ENCODE measurements at regions not wholly inside any gene's neighbourhood (a gene's known extent, or its start where the extent isn't known, plus 50 kb on each side); places are given as distances from the start of the nearest gene placed in this dataset.

DNA sequence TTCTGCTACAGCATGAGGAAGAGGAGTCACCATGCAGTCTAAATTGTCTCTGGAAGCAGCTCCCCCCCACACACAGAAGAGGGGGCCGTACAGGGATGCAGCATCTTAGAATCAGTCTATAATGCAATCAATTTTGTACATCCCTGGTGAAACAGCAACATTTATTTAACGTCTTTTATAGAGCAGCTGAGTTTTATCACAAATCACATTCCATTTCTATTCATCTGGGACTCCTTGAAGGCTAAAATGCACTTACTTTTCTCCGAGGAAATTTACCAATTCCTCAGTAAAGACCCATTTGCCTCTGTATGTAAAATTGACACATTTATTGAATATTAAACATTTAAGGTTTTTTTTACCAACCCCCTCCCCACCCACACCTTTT is 193.9 kb downstream of the PHETA1 start:
- DNase-seq (ENCODE audit: low read depth) = no peak

DNA sequence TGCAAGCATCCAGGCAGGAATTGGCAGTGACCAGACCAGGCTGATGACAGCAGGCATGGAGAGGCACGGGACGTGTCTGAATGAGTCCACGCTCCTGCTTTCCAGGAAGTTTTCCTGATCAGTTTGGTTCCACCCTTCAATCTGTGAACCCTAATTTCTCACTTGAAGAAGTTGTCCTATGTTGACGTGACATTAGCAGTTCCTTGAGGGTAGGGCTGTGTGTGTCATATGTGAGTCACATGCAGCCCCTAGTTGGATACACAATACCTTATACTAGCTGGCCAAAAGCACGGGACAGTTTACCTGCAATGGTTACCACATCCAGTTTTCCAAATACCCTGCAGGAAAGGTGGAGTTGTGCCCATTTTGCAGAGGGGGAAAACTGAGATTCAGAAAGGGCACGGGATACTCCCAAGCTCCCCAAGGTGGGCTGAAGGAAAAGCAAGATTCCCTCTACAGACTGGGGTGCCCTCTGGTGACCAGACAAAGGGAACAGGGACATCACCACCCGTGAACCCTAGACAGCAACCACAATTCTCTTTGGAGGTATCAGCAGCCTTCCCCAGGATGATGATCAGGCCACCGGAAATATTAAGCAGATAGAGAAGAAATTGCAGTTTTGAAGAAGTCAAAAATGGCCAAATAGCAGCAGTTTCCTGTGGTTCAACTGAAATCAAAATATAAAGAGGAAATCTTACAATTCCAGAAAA is 194.5 kb downstream of the PHETA1 start:
- DNase-seq (ENCODE audit: low read depth) = no peak

DNA sequence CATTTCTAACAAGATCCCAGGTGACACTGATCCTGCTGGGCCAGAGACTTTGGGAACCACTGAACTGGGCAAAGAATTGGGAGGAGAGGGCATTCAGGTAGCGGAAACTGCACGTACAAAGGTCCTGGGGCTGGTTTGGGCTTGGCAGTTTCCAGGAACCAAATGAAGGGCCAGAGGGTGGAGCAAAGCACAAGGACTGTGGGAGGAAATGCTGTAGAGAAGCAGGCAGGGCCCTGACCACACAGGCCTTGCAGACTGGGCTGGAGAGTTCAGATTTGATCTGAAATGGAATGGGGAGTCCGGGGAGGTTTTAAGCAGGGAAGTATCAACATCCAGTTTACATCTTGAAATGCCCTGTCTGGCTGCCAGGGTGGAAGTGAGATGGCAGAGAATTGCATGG is 195.1 kb downstream of the PHETA1 start:
- no peak for DNase-seq (ENCODE audit: low read depth)

DNA sequence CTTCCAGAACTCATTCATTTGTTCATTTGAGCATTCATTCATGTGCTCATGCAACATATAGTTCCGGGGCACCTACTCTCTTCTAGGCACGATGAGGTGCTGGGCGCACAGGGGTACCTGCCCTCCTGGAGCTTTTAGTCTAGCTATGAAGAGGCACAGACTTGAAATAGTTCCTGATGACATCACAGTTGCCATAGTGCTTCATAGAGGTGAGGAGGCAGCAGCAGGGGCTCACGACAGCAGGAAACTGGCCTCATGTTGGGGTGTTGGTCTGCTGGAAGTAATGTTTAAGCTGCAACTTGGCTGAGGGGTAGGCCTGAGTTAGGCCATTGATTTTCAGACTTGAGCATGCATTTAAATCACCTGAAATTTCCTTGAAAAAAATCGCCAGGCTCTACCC is 195.5 kb downstream of the PHETA1 start:
- DNase-seq (ENCODE audit: low read depth) = no peak

DNA sequence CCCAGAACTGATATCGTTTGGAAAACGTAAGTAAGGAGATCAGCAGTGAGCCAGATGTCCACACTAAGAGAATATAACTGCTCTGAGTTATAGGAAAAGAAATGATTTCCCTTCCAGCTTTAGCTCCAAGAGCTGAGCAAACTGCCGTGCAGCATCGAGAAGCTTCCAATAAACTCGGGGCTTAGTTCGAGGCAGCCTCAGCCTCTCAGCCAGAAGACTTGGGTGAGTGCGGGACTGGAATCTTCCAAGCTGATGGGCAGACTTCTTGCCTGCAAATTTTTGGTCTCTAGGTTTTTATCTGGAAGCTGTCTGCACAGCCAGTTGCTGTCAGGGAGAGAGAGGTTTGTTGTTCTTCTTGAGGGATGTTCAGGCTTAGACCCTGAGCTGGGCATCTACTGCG is 196.1 kb downstream of the PHETA1 start:
- no peak for DNase-seq (ENCODE audit: low read depth)

DNA sequence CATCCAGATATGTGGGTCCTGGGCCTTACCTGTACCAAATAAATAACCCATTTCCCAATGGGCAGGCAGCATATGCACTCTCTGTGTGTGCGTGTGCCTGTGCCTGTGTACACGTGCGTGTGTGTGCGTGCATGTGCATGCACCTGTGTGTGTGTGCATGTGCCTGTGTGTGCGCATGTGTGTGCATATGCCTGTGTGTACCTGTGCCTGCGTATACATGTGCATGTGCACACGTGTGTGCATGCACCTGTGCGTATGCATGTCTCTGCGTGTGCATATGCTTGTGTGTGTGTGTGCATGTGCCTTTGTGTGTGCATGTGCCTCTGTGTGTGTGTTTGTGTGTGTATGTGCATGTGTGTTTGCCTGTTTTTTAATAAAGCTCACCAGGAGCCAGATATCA is 197.1 kb downstream of the PHETA1 start:
- DNase-seq (ENCODE audit: low read depth) = no peak

DNA sequence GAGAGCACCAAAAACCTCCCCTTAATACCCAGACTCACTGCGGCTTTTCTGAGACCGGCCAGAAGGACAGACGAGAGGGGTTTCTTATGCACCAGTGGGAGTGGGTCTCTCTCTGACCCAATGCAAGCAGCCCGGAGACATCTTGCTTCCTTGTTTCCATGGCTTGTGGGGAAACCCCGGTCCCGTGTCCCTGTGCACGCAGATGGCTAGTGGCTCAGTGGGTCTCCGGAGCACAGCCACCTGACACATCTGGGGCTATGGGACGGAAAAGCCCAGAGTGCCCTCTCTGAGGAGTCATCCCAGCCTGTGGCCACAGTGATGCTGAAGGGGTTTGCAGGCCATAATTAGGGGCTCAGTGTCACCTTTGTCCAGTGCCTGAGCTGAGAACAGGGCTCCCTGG is 197.6 kb downstream of the PHETA1 start:
- DNase-seq (ENCODE audit: low read depth) = no peak

DNA sequence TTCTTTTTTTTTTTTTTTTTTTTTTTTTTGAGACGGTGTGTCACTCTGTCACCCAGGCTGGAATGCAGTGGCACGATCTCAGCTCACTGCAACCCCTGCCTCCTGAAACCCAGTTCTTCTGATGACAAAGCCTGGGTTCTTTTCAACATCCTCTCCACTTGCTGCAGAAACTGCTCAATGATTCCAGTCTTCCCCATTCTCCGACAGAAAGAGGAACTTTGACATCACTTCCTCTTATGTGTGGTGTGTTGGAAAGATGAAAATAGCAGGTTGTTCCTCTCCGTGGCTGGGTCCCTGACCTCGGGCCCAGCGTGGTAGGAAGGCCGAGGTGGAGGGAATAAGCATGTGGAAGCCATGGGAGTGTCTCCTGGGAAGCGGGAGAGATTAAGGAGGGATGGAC is 198.4 kb downstream of the PHETA1 start:
- no peak for DNase-seq (ENCODE audit: low read depth)

DNA sequence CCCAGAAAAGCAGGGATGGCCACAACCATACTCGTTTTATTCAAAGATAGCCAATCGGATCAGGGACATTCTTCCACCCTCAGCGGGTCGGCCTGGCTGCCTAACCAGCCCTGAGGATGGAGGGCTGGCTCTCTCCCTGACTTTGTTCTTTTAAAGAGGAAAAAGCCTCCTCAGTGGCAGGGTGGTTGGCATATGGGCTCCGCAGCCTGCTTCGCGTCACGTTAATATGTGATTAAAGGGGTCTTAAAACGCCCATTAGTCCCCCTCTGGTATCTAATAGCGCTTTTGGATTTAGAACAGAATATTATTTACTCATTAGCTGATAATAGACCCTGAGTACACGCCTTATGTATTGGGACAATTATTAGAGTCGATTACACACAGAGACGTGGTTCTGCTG is 199.4 kb downstream of the PHETA1 start:
- no peak for DNase-seq (ENCODE audit: low read depth)

DNA sequence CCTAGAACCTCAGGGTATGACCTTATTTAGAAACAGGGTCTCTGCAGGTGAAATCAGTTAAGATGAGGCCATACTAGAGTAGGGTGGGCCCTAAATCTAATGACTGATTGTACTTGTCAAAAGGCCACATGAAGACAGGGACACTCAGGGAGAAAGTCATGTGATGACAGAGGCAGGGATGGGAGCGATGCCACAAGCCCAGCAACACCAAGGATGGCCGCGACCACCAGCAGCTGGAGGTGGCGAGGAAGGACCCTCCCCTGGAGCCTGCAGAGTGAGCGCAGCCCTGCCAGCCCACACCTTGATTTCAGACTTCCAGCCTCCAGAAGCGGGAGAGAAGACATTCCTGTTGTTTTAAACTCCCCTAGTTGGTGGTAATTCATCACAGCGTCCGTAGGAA is 199.9 kb downstream of the PHETA1 start:
- DNase-seq (ENCODE audit: low read depth) = no peak

DNA sequence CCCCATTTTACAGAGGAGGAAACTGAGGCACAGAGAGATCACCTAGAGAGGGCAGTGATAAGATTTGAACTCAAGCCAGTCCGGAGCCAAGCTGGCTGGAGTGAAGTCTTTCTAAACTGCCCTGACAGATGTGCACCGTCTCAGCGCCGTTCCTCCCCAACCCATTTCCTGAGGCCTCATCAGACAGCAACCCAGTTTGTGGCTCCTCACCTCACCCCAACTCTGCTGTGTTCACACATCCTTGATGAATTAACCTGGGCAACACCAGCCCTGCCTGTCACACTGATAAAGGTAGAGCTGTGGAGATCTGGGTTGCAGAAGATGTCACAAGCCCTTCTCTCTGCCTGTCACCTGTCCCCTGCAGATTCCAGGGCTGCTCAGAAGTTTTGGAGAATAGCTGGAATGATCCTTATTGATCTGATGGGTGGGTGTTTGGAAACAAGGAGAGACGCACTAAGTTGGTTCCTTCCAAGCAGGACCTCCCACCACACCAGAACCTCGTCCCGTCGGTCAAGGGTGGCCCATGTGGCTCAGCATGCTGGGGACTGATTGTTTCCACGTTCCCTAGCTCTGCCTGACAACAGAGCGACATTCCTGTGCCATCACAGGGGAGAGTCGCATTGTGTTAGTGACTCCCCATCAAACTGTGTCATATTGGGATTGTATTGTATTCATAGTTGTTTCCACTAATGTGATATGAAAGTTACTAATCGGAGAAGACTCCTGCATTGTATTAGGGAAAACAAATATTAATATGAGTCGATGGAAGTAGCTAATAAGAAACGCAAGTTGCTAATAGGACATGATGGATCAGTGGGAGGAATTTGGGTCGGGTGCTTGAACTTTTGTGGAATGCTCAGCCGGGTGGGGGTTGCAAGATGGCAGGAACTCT is 200.6 kb downstream of the PHETA1 start:
- DNase-seq (ENCODE audit: low read depth) = no peak

DNA sequence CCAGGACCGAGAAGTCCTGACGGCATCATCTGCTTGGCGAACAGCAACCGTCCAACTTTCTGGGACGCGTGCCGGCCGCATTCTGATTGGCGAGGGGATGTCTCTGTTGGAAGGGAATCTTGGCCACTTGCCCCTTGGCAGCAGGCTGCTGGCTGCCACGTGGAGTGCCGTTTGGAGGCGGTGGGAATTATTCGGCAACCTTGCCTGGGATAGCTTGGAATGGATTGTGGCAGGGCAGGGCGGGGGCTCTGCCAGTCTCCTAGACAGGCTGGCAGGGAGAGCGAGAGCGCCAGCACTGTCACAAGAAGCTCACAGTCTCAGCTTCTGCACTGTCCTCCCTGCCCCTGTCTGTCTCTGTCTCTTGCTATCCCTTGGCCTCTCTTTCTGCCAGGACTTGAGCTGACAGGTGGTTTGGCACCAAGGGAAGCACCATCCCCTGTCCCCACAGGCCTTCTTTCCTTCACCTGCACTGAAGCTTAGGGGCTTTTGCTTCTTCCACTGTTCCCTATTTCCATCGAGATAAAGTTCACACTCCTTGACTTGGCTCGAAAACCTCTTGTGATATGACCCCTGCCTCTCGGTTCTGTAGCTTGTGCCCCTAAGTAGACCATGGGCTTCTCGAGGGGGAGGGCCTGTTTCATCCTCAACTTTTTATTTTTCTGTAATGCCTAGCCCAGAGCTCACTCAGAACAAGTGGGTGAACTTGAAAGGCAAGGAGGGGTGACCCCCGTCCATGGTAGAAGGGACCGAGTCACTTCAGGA is 201.9 kb downstream of the PHETA1 start:
- no peak for DNase-seq (ENCODE audit: low read depth)

DNA sequence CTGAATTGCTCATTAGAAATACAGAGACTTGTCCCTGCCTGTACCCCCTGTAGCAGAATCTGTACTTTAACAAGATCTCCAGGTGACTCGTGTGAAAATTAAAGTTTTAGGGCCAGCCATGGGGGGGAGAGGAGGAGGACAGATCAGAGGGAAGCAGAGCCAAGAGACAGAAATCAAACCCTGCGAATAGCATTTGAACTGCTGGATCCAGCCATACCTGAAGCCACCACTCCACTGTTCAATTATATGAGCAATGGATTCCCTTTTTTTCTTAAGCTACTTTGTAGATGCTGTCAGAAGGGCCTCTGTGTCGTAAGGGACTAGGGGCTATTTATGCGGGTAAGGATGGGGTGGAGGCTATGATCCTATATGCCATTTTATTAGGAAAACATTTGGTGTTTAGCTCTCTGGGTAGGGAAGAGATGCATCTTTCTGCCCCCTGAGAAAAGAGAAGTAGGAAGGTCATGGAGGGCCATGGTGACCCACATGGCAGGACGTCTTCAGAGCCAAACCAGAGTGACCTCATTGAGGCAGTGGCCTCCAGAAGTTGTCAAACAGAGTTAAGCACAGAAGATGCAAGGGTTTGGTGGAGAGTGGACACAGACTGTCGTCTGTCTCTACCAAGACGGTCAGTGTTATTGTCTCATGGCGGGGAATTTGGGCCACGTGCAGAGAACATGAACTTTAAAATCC is 203.9 kb downstream of the PHETA1 start:
- DNase-seq (ENCODE audit: low read depth) = no peak

DNA sequence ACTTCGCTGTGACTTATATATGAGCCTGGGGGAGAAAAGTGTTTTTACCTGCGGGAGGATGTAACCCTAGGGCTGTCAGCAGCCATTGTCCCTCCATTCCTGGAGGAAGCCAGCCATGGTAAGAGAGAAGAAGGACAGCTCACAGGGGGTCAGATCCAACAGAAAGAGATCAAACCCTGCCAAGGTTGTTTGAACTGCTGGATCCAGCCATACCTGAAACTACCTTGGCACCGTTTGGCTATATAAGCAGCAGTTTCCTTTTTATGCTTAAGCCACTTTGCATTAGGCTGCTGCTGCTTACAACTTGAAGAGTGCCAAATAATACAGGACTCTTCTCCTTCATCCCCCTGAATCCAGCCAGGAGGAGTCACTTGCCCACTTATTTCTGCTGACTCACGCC is 205.5 kb downstream of the PHETA1 start:
- no peak for DNase-seq (ENCODE audit: low read depth)

DNA sequence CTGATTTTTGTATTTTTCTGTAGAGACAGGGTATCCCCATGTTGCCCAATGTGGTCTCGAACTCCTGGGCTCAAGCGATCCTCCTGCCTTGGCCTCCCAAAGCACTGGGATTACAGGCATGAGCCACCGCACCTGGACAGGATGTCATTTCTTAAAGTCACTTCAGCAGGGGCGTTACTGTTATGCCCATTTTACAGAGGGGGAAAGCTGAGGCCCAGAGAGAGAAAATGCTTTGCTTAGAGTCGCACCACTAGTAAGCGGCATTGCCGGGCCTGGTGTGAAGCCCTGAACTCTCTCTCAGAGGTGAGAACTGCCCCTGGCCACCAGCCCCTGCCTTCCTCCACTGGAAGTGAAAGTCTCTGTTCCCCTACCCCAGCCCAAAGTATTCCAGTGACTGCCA is 207.0 kb downstream of the PHETA1 start:
- no peak for DNase-seq (ENCODE audit: low read depth)

DNA sequence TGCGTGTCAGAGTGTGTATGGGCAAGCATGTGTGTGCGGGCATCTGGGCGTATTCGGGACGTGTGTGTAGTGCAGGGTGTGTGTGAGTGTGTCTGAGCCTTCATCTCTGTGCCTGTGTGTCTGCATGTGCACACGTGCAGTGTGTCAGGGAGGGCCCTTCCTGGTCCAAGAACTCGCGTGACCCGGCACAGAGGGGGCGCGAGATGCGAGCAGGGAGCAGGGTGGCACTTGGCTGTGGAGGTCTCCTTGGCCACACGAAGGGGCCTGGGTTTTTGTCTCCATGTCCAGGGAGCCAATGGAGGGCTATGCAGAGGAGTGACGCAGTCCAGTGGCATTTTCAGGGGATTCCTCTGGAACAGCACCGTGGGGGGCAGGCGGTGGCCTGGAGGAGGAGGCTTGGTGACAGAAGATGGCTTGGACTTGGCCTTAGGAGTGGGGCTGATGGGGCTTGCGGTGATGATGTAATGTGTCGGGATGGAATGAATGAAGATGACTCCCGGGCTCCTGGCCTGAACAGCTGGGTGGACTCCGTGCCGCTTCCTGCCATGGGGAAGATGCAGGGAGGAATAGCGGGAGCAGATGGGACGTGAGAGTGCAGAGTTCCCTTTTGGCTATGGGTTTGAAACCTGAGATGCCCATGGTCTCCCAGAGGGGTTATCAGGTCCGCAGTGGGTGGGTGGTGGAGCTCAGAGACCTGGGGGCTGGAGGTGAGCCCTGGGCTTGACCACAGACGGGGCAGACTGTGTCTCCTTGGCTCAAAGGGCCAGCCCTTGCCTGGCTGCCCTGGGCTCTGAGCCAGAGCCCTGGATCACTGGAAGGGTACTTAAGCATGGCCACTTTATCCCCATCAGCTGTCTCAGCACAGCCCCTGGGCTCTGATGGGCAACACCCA is 208.3 kb downstream of the PHETA1 start:
- DNase-seq (ENCODE audit: low read depth) = no peak

DNA sequence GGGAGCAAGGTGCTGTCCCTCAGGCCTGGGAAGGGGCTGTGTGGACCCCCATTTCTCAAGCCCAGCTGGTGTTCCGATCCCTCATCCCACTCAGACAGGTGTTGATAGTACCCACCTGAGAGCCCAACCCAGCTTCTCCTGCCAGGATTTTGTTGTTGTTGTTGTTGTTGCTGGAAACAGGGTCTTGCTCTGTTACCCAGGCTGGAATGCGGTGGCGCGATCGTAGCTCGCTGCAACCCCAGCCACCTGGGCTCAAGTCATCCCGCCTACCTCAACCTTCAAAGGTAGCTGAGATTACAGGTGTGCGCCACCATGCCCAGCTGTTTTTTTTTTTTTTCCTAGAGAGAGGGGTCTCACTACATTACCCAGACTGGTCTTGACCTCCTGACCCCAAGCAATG is 209.9 kb downstream of the PHETA1 start:
- no peak for DNase-seq (ENCODE audit: low read depth)

DNA sequence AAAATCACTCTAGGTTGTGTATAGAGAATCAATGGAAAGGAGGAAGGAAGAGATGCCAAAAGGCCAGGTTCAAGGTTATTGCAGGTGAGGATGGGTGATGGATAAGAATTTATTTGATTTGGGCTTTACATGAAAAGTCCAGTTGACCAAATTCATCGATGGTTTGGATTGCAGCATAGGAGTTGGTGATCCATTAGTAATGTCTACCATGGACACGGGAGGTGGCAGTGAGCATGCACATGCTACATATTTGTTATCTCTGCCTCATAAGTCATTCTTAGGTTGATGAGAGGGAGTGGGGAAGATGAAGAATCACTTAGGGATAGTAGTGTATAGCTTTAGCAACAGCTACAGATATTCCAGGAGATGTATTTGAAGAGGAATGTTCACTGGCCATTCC is 211.4 kb downstream of the PHETA1 start:
- no peak for DNase-seq (ENCODE audit: low read depth)

DNA sequence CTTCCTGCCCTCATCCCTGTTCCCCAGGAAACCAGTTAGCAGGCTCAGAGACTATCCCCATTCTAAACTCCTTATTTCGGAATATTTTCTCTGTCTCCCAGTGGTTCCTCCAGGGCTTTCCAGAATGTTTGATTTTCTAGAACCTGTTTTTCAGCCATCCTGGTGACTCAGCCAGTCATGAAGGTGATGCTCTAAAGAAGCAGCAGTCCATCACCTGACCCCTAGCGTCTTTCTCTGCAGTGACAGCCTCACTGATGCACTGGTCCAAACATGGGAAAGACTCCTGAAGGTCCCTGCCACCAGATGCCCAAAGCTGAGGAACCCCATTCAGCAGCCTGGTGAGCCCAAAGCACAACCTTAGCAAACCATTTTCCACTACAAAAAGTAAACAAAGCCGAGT is 212.6 kb downstream of the PHETA1 start:
- DNase-seq (ENCODE audit: low read depth) = no peak

DNA sequence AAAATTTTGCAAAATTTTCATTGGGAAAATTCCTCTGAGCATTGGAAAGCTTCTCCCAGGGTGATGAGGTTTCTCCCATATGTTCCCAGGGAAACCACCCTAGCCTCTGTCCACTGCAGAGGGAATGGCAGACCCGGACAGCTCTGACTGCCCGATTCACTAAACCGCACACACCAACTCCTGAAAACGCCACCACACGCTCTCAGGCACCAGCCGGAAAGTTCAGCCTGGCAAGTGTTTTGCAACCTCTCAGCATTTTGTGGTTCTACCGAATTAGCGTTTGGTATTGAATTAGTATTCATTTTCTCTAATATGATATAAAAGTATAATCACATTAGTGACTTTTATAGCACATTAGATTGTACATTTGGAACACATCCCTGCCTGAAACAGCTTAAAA is 213.4 kb downstream of the PHETA1 start:
- no peak for DNase-seq (ENCODE audit: low read depth)

DNA sequence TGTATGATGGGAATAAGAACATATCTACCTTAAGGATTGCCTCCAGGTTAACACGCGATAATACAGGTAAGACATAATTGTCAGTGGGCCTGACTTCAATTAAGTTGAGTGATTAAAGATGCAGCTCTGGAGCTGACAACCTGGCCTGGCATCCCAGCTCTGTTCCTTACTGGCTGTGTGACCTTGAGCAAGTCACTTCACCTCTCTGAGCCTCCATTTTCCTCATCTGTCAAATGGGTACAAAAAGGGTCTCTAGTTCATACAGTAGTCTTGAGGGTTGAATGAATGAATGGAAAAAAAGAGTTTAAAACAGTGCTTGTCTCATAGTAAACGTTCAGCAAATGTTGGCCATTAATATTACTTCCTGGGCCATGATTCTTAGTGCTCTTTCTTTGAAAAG is 213.9 kb downstream of the PHETA1 start:
- DNase-seq (ENCODE audit: low read depth) = no peak
